Nephron (organoid): ENCODE measurements at regions not wholly inside any gene's neighbourhood (a gene's known extent, or its start where the extent isn't known, plus 50 kb on each side); places are given as distances from the start of the nearest gene placed in this dataset.

Source experiments
- H3K27ac Mint-ChIP-seq, 3 experiments: 2 replicates each; pipeline ENCODE4 v1.8.0; 2020; ENCODE audit warnings: mixed read lengths in 3 of 3, mild to moderate bottlenecking in 2 of 3, moderate library complexity in 1 of 3
- H3K27me3 Mint-ChIP-seq: 2 replicates; pipeline ENCODE4 v1.8.0; 2021; ENCODE audit warnings: low read depth, mild to moderate bottlenecking, moderate library complexity, mixed read lengths
- H3K36me3 Mint-ChIP-seq: 2 replicates; pipeline ENCODE4 v1.8.0; 2020; ENCODE audit warnings: low read depth, mixed read lengths
- H3K4me1 Mint-ChIP-seq: 2 replicates; pipeline ENCODE4 v1.8.0; 2020; ENCODE audit warnings: mixed read lengths
- H3K4me3 Mint-ChIP-seq, 3 experiments: 2 replicates each; pipeline ENCODE4 v1.8.0; 2020; ENCODE audit warnings: mild to moderate bottlenecking in 3 of 3, mixed read lengths in 3 of 3, moderate library complexity in 2 of 3
- H3K9me3 Mint-ChIP-seq: 2 replicates; pipeline ENCODE4 v1.8.0; 2020; ENCODE audit warnings: mixed read lengths
- TF ChIP-seq, protein P1 (sequence below), 3 experiments: fragments of 200-600 bp; sonication (generic); IDR thresholded peaks; one replicate each; pipeline ENCODE4 v1.5.0; 2021; ENCODE audit warnings: antibody characterized with exemption in 3 of 3; ENCODE audit not compliant: unreplicated experiment in 3 of 3

DNA sequence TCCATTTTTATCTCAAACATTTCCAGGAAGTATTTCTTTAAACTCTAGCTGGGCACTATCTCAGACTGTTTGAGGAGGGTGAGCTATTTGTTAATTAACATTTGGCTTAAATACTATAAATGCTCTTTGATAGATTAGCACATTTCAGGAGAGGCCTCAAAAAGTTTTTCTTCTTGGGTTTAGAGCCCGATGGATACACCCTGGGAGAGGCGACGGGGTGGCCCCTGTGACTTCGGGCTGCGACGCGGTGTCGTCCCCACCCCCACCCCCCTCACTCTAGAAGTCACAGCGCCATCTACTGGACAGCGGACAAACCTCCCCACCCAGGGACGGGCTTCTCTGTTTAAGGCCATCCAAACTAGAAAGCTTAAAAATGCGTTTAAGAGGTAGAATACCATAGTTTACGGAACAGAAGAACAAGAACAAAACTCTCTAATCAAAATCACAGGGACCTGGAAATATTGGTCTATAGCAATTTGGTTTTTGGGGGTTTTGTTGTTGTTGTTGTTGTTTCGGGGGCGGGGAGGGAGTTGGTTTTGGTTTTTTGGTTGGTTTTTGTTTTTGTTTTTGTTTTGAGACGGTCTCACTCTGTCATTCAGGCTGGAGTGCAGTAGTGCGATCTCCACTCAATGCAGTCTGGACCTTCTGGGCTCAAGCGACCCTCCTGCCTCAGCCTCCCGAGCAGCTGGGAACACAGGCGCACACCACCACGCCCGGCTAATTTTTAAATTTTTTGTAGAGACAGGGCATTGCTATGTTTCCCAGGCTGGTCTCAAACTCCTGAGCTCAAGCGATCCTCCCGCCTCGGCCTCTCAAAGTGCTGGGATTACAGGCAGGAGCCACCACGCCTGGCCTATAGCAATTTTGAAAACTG lies 254.4 kb downstream of the C16orf95 start:
- no peaks in the 10 kb centered on the region for H3K9me3 Mint-ChIP-seq
- peak overlapping the region; percentile 97 to 98 (median 97) for H3K27ac Mint-ChIP-seq
- H3K27me3 Mint-ChIP-seq: peaks cover 64% of the 10 kb centered on the region
- H3K4me1 Mint-ChIP-seq: peaks cover 67% of the 10 kb centered on the region
- no peaks in the 10 kb centered on the region for H3K36me3 Mint-ChIP-seq
- H3K4me3 Mint-ChIP-seq: peak overlapping the region; percentile 58 to 79 (median 72)
- TF ChIP-seq, protein P1, sequence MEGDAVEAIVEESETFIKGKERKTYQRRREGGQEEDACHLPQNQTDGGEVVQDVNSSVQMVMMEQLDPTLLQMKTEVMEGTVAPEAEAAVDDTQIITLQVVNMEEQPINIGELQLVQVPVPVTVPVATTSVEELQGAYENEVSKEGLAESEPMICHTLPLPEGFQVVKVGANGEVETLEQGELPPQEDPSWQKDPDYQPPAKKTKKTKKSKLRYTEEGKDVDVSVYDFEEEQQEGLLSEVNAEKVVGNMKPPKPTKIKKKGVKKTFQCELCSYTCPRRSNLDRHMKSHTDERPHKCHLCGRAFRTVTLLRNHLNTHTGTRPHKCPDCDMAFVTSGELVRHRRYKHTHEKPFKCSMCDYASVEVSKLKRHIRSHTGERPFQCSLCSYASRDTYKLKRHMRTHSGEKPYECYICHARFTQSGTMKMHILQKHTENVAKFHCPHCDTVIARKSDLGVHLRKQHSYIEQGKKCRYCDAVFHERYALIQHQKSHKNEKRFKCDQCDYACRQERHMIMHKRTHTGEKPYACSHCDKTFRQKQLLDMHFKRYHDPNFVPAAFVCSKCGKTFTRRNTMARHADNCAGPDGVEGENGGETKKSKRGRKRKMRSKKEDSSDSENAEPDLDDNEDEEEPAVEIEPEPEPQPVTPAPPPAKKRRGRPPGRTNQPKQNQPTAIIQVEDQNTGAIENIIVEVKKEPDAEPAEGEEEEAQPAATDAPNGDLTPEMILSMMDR (IDR thresholded peaks at IDR 0.05; ENCODE audit: unreplicated experiment in 3 of 3): peak; percentile 77 to 89 (median 86)

DNA sequence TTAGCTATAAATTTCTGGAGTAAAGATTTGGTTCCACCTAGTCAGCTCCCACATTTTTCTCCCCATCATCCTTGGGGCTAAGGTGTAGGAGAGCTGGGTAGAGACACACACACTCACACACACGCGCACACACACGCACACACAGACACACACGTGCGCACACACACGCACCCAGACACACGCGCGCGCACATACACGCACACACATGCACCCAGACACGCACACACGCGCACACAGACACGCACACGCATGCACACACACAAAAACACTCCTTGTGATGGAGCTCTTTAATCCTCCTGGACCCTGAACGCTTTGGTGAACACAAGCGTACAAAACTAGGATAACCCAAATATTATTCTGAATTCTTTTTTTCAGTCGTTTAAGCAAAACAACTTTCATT lies 253.6 kb downstream of the C16orf95 start:
- Mint-ChIP-seq H3K27ac (peak overlapping the region; percentile 97 to 98 (median 97)), H3K4me3 (peak overlapping the region; percentile 72 to 83 (median 79)), H3K27me3 (peaks cover 64% of the 10 kb centered on the region), H3K4me1 (peaks cover 75% of the 10 kb centered on the region), H3K36me3 (no peaks in the 10 kb centered on the region), H3K9me3 (no peaks in the 10 kb centered on the region)
- TF ChIP-seq, protein P1 (IDR thresholded peaks at IDR 0.05; ENCODE audit: unreplicated experiment in 3 of 3): no peak

DNA sequence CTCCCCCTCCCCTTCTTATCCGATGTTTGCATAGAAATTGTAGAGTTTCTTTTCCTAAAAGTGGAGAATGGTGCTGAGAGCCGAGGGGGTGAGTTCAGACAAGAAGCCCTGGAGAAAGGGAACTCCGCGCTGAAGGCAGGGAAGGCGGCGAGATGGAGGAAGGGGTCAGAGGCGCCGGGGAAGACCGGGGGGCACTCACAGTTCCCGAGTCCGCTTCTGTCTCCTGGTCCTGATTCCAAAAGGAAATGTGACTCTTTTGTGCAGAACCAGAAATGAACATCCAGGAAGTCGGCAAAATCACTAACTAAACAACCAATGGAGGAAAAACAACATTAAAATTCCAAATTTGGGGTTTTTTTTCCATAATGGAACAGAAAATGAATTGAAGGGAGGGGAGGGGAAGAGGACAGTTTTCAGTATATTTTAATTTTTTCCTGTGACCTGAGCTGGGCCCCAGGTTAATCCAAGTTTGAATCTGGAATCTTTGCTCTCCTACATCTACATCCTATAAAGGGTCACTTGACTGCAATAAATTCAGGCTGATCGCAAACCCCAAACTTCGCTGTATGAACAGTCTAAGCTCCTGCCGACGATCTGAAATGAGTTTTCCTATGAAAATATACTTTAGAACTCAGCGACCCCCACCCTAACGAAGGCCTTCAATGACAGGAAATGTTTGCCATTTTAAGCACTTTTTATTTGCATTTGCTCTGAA lies 252.3 kb downstream of the C16orf95 start:
- H3K9me3 Mint-ChIP-seq: no peaks in the 10 kb centered on the region
- TF ChIP-seq, protein P1 (IDR thresholded peaks at IDR 0.05; ENCODE audit: unreplicated experiment in 3 of 3): no peak
- H3K27me3 Mint-ChIP-seq: peaks cover 70% of the 10 kb centered on the region

DNA sequence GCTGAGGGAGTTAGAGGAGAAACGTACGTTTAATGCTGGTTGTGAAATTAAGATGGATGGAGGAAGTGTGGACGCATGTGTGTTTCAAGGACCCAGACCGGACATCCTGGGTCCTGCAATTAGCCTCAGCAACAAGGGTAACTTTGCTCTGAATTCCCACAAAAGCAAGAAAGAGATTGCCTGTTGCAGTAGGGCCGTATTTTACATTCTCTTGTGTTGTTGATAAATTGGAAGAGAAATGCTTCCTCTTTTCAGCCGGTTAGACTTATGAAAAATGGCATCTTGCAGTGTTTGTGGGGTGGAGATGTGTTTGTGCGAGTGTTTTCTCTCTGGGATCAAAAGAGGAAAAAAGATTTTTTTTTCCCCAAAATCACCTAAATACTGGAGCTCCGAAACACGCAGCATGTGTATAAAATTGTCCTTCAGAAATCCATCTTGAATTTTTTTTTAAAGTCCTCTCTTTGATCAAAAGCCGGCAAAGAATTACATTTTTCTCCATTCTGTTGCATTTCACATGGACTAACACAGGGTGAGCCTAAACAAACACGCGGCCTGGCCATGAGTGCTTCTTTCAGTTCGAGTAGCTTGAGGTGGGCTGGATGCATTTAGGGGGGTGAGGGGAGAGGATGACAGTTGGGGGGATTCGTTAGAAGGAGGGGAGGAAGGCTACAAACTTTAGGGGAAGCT lies 251.6 kb downstream of the C16orf95 start:
- Mint-ChIP-seq H3K4me3 (peak overlapping the region; percentile 78 to 88 (median 88)), H3K27me3 (peaks cover 77% of the 10 kb centered on the region), H3K9me3 (no peaks in the 10 kb centered on the region), H3K4me1 (peaks cover 75% of the 10 kb centered on the region), H3K27ac (peak overlapping the region; percentile 97 to 98 (median 97)), H3K36me3 (no peaks in the 10 kb centered on the region)
- TF ChIP-seq, protein P1 (IDR thresholded peaks at IDR 0.05; ENCODE audit: unreplicated experiment in 3 of 3): no peak

More for the DNA sequence above, 252.3 kb downstream of the C16orf95 start:
- no peaks in the 10 kb centered on the region for H3K36me3 Mint-ChIP-seq
- peak overlapping the region; percentile 97 to 98 (median 97) for H3K27ac Mint-ChIP-seq
- peaks cover 76% of the 10 kb centered on the region for H3K4me1 Mint-ChIP-seq
- H3K4me3 Mint-ChIP-seq: peak overlapping the region; percentile 78 to 88 (median 88)

DNA sequence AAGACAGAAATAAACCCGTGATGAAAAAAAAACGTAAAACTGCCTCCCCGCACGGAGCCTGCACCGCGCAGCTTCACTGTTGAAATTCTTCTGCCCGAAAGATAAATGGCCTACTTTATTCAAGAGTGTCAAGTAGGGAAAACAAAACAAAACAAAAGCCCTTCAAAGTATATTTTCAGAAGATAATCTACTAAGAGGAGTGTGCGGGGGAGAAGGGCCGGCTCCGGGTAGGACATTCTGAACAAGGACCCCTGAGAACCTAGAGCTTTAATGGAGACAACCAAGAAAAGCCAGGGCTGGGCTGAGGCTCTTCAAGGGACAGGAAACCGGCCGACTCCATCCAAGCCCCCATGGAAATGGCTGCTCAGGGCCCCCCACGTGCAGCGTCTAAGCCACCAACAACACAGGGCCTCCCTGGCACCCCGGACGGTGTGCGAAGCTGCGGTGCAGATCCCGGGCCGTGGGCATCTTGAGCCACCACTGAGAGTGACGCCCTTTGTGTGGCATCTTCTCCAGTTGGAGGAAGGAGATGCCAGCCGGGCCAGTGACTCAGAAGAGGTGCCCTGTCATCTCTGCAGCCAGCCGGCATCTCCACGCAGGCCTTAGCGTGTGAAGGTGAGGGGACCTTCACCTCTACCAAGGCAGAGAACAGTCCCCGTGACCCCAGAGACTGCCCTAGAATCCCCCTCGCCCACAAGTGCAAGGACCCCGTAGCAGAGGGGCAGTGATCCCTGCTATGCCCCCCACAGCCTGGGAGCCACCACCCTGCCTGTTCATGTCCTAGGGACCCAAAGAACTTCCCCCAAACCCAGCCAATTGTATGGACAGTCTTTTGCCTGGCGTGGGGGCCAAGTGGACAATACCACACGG lies 250.8 kb downstream of the C16orf95 start:
- H3K9me3 Mint-ChIP-seq: no peaks in the 10 kb centered on the region
- peak overlapping the region; percentile 97 to 98 (median 97) for H3K27ac Mint-ChIP-seq
- H3K27me3 Mint-ChIP-seq: peaks cover 76% of the 10 kb centered on the region
- peak overlapping the region; percentile 78 to 88 (median 88) for H3K4me3 Mint-ChIP-seq
- TF ChIP-seq, protein P1 (IDR thresholded peaks at IDR 0.05; ENCODE audit: unreplicated experiment in 3 of 3): no peak
- no peaks in the 10 kb centered on the region for H3K36me3 Mint-ChIP-seq
- H3K4me1 Mint-ChIP-seq: peaks cover 67% of the 10 kb centered on the region
